Suprapubic skin (tissue), 4 donors: ENCODE measurements at regions not wholly inside any gene's neighbourhood (a gene's known extent, or its start where the extent isn't known, plus 50 kb on each side); places are given as distances from the start of the nearest gene placed in this dataset.

Experiments used
- CTCF ChIP-seq, 2 donors: fragments of 200-600 bp in 1 of 2; fragments of 450-650 bp in 1 of 2; sonication (generic) in 1 of 2; IDR thresholded peaks; one replicate each; pipeline ENCODE4 v1.5.1; 2016 to 2019; ENCODE audit warnings: antibody characterized with exemption in 2 of 2, mild to moderate bottlenecking in 1 of 2, moderate library complexity in 1 of 2
- EP300 ChIP-seq: sonication (generic); formaldehyde crosslinking; IDR thresholded peaks from one replicate; pipeline ENCODE4 v1.6.1; 2017; ENCODE audit warnings: antibody characterized with exemption
- POLR2A ChIP-seq, 2 donors: fragments of 450-650 bp; IDR thresholded peaks; one replicate each; pipeline ENCODE4 v1.6.1; 2017; ENCODE audit warnings: antibody characterized with exemption in 2 of 2, mild to moderate bottlenecking in 2 of 2, moderate library complexity in 2 of 2
- POLR2AphosphoS5 ChIP-seq, 3 donors: sonication (generic); formaldehyde crosslinking; IDR thresholded peaks; one replicate each; pipeline ENCODE4 v1.6.1; 2017; ENCODE audit warnings: antibody characterized with exemption in 3 of 3

- TF ChIP-seq CTCF (IDR thresholded peaks at IDR 0.05) (no peak), EP300 (no peak), POLR2A (IDR thresholded peaks at IDR 0.05) (no peak), POLR2AphosphoS5 (IDR thresholded peaks at IDR 0.05) (no peak)
Observed at GRCh38 chr15:69744391-69745162, 292.0 kb downstream of the RPLP1 start.
